Gastrocnemius medialis (tissue), 4 donors: ENCODE measurements at regions not wholly inside any gene's neighbourhood (a gene's known extent, or its start where the extent isn't known, plus 50 kb on each side); places are given as distances from the start of the nearest gene placed in this dataset.

Source experiments
- CTCF ChIP-seq, 5 experiments: fragments of 450-650 bp in 3 of 5; fragments of 200-600 bp in 2 of 5; sonication (generic) in 2 of 5; IDR thresholded peaks in 4 of 5; conservative IDR thresholded peaks in 1 of 5; 1 replicate in 4 of 5; 2 replicates in 1 of 5; pipeline ENCODE4 v1.5.1; 2016 to 2019; ENCODE audit warnings: antibody characterized with exemption in 5 of 5, mild to moderate bottlenecking in 3 of 5, moderate library complexity in 3 of 5
- POLR2A ChIP-seq, 2 donors: fragments of 450-650 bp; IDR thresholded peaks; one replicate each; pipeline ENCODE4 v1.6.1; 2017; ENCODE audit warnings: antibody characterized with exemption in 2 of 2, mild to moderate bottlenecking in 2 of 2, moderate library complexity in 2 of 2

DNA sequence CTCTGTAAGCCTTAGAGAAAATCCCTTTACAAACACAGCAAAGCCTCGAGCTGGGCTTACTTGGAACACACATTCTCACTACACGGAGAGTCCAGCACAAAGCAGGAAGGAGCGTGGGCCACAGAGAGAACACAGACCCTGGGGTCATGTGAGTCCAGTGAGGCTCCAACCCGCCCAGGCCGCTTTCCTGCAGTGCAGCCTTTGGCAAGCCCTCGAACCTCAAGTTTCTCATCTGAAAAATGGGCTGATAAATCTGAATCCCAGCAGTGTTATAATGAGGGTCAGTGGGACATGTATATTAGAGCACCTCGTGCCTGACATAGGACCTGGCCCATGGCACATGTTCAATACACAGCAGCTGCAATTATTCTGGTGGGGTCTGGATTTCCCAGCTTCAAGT is 305.5 kb upstream of the SULF2 start:
- TF ChIP-seq CTCF (IDR thresholded peaks at IDR 0.05 in 4 of 5, conservative IDR thresholded peaks at IDR 0.05 in 1 of 5) (no peak), POLR2A (IDR thresholded peaks at IDR 0.05) (no peak)
